ENCODE measurements at regions not wholly inside any gene's neighbourhood (a gene's known extent, or its start where the extent isn't known, plus 50 kb on each side); places are given as distances from the start of the nearest gene placed in this dataset.

DNA sequence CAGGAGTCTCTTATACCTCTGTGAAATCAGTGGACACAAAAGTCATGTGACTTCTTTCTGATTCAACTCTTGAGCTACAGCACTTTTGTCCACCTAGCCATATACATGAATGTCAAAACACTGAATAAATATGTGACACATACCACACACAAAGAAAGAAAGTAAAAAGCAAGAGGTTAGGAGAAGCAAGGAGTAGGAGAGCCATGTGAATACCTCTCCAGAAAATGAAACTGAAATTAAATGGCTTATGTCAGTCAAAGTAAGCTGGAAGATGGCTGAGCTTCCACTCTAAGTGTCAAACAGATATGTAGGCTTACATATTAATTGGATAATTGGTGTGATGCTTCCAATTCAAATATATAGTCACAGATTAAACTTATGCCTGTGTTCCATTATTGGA, 1050.5 kb downstream of the BCL11A start:
- TF ChIP-seq, protein P1, sequence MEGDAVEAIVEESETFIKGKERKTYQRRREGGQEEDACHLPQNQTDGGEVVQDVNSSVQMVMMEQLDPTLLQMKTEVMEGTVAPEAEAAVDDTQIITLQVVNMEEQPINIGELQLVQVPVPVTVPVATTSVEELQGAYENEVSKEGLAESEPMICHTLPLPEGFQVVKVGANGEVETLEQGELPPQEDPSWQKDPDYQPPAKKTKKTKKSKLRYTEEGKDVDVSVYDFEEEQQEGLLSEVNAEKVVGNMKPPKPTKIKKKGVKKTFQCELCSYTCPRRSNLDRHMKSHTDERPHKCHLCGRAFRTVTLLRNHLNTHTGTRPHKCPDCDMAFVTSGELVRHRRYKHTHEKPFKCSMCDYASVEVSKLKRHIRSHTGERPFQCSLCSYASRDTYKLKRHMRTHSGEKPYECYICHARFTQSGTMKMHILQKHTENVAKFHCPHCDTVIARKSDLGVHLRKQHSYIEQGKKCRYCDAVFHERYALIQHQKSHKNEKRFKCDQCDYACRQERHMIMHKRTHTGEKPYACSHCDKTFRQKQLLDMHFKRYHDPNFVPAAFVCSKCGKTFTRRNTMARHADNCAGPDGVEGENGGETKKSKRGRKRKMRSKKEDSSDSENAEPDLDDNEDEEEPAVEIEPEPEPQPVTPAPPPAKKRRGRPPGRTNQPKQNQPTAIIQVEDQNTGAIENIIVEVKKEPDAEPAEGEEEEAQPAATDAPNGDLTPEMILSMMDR (IDR thresholded peaks at IDR 0.05) = no peak
- TF ChIP-seq EP300 (IDR thresholded peaks at IDR 0.05) = no peak
- no peak for TF ChIP-seq POLR2A (IDR thresholded peaks at IDR 0.05)
